Stimulated activated CD8-positive, alpha-beta memory T cell treated with anti-CD3 and anti-CD28 coated beads, Interleukin-15, amount 100 ng/mL, for 48 hours (primary cell): ENCODE measurements at regions not wholly inside any gene's neighbourhood (a gene's known extent, or its start where the extent isn't known, plus 50 kb on each side); places are given as distances from the start of the nearest gene placed in this dataset.
A peak's percentile ranks its signal among the peaks of the same experiment; 100 is the strongest.
"Not testable (repeated sequence)": the region's sequence is repeated elsewhere in the genome, so short reads cannot be mapped to it uniquely, and the experiment has no call there.

Experiments used
- DNase-seq, 2 donors: peaks; one replicate each; pipeline ENCODE4 v3.0.0-alpha.2; 2020; ENCODE audit warnings: low read depth in 2 of 2

DNA sequence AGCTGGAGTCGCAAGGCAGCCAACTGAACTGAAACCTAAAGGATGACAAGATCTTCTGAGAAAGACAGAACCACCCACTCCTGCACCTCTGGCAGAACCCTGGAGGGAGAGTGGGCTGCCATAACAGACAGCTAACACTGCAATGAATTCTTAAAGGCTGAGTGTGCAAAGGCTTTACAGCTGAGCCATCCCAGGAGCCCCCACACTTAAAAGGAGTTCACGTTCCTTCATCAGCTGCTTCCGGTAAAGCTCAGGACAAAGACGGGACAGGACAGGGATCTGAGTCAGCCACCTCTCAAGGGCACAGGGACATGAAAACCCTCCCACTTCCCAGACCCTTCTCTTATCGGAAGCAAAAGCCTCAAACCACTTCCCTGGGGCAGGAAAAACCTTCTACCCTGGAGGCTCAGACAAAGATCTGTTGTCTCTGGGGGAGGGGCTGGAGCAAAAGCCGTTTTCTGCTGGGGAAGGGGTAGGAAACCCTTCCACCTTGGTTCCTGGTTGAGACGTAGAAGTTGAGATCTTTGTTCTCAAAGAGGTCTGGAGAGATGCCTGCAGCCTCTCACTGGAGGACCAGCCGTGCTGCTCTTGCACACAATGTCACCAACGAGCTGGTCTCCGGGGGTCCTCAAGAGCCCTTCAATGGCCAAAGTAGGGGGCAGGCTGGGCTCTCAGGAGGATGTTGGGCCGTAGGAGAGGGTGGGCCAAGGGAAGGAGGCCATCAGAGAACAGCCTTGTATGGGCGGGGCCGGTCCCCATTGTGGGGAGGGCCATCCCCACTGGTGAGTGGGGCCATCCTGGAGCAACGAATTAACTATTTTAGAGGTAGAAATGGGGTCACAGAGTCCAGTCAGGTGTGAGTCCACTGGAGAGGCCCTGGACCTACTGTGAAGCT is 452.4 kb downstream of the PTPRU start:
- DNase-seq, result peak; percentile 8 to 40

- no peak for DNase-seq
Observed at GRCh38 chr1:29687601-29688244, 451.4 kb downstream of the PTPRU start.

DNA sequence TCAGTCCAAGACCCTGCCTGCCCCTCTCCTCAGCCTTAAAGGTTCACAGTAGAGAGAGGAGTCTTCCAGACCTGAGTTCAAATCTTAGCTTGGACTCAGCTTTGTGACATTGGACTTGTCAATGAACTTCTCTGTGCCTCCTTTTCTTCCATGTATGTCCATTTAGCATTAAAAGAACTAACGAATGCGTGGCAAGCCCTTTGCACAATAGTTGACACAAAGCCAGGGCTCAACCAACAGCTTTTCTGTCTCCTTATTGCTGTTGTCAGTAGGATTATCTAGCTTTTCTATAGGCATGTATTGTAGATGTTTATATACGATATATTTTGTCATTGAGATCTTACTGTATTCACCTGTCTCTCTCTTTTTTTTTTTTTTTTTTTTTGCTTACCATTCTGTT is 450.8 kb downstream of the PTPRU start:
- DNase-seq, result no peak

GRCh38 chr1:29686012-29686930 is 449.9 kb downstream of the PTPRU start:
- DNase-seq, result no peak

- no peak for DNase-seq
Observed at GRCh38 chr1:29685387-29685786, 449.1 kb downstream of the PTPRU start.

GRCh38 chr1:29684141-29684540 is 447.8 kb downstream of the PTPRU start:
- no peak for DNase-seq

DNA sequence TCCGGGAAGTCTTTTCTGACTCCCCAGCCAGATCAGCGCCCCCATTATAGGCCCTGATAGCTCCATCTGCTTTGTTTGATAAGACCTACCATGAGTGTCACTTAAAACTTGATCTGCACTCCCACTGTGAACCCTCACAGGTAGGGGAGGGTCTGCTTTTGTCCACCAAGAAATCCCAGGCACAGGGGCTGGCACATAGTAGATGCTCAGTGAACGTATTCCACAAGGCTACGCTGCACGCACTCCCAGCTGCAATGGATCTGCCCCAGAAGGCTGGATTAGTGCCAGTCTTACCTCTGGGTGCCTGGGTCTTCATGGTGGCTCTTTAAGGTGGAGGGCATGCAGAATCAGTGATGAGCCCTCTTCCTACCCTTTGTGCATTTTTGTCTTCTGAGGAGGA is 447.1 kb downstream of the PTPRU start:
- no peak for DNase-seq

DNA sequence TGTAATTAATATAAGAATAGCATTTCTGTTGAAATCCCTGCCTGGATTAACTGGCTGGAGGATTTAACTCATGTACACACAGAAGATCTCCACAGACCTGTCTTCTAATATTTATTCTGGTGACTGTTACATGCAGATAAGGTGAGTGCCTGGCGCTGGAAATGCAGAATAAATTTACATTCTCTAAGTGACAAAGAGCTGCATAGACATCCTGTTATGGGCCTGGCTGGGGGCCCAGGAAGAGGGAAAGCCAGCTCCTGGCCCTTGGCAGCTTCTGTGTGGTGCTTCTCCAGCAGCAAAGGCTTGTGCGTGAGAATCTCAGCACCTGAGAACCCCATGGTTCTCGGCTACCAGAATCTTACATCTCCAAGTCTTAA is 446.6 kb downstream of the PTPRU start:
- DNase-seq, result no peak

- no peak for DNase-seq
Observed at GRCh38 chr1:29682171-29682918, 446.0 kb downstream of the PTPRU start.

GRCh38 chr1:29681416-29681815 is 445.1 kb downstream of the PTPRU start:
- DNase-seq, result not testable (repeated sequence)

DNA sequence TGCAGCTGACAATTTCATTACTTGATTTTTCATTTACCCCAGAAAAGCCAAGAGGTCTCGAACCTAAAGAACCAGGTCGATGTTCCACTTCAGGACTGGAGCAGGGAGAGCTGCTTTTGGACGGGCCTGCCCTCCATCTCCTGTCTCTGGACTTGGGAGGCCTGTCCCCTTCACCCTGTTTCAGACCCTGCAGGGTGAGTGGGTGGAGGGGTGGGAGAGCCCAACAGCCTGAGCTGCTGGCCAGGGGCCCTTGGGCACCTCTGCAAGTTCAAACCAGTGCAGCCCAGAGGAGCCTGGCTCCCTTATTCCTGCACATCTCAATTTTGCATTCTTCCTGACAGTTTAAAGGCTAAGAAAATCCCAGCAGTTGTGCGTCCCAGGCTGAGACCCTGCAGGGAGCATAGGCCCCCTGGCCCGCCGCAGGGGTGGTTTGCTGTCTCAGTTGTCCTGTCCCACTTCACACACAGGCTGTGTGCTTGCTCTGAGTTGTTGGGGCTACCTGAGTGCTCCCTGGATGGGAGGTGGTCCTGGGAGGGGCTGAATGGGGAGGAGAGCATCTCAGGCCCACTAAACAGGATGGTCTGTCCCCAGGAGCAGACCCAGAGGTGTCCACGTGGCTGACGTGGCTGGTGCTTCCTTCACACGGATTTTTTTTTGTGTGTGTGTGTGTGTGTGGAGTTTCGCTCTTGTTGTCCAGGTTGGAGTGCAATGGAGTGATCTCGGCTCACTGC is 443.7 kb downstream of the PTPRU start:
- no peak for DNase-seq

GRCh38 chr1:29679316-29679715 is 443.0 kb downstream of the PTPRU start:
- no peak for DNase-seq

DNA sequence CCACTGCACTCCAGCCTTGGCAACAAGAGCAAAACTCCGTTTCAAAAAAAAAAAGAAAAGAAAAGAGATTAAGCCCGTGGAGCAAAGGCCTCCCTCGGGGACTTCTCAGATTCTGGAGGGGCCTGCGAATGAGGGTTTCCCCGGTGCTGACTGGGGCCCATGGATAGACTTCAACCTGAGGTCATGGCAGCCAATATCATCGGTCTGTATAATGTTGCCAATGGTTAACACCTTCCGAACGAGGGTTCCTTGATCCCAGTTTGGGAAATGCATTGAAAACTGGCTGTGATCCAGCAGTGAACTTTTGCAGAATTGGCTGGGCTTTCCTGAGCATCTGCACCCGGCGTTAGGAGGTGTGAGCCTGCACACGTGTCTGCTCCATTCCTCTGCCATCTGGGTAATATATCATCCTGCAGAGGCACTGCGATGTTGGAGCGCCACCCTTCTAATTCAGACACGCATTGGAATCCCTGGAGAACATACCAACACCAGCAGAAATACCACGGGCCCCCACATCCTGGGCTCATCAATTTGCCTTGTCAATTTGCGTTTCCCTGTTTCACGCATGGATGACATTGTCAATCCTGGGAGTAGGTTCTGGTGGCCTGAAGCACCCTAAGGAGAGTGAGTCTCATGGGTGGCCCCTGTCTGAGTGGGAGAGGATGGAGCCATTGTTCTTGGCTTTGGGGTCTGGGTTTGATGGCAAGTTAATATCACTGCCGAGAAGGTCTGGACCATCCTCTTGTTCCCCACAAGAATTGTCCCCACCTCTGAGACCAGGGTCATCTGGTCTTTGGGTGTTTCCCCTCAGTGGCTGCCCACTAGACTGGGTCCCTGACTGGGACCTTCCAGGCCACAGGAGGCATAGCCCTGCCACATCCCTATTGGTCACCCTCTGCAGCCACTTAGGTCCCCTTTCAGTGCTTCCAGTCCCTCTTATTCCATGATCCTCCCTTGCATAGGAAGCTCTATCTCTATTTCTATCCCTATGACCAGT is 441.0 kb downstream of the PTPRU start:
- no peak for DNase-seq

GRCh38 chr1:29676496-29676895 is 440.2 kb downstream of the PTPRU start:
- DNase-seq, result no peak

- no peak for DNase-seq
Observed at GRCh38 chr1:29675481-29676263, 439.4 kb downstream of the PTPRU start.

DNA sequence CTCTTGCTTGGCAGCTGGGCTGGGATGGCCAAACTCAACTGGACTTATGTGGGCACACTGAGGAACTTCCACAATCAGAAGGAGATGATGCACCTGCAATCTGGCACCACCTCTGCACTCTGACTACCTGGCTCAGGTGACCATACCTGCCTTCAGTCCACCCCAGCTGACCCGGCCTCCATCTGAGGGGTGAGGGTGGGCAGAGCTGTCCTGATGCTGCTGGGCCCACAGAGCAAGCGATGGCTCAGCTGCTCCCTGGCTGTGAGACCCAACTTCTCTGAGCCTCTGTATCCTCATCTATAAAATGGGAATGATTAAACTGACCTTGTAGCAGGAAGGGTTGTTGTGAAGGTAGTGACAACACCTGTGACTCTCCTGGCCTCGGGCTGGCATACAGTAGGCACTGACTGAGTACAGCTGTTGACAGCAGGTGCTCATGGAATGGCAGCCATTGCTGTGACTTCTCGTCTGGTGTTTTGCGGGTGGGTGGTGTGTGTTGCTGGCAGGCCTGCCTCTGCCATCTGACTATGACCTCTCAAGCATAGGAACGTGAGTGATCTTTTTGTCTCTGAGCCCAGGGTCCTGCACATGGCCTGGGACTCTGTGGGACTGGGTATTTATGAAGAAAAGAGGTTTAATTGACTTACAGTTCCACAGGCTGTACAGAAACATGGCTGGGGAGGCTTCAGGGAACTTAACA is 438.5 kb downstream of the PTPRU start:
- DNase-seq, result no peak

DNA sequence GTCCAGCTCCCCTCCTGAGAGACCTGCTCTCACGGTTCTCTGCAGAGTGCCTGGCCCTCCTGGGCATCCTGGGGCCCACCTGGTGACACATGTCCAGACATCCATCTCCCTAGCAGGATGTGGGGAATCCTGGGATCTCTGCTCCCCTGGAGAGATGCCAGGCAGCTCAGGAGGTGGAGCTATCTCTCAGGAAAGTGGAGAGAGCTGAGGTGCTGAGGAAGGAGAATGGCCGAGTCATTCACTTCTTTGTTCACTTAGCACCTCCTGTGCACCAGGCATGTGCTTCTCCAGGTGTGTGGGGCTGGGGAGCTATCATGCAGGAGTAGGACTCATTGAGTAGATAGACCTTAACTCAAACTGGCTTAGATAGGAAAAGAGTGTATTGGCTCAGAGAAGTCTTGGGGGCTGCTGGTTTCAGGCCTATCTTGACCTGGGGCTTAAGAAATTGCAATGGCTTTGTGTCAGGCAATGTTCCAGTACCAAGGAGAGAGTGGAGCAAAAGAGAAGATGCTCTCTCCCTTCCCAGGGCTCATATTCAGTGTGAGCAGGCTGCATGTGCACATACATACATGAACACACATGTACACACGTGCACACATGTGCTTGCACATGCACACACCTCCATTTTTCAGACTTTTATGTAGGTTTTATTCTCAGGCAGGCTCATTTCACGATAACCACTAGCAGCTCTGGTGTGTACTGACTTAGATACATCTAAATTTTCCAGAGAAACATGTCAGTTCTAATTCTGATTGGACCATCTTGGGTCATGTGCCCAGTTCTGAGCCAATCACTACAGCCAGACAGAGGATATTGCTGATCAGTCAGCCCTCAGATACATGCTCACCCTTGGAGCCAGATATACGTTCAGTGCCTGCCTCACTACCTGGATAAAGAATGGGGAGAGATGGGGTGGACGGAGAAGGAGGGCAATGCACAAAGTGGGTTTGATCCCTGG is 437.6 kb downstream of the PTPRU start:
- DNase-seq, result no peak
